GM18870 (cell line): ENCODE measurements at regions not wholly inside any gene's neighbourhood (a gene's known extent, or its start where the extent isn't known, plus 50 kb on each side); places are given as distances from the start of the nearest gene placed in this dataset.

Source experiments
- ATAC-seq: cut with Tn5 transposase; IDR thresholded peaks from one replicate; pipeline ENCODE4 v1.9.1; 2021; ENCODE audit warnings: moderate library complexity; ENCODE audit not compliant: unreplicated experiment

DNA sequence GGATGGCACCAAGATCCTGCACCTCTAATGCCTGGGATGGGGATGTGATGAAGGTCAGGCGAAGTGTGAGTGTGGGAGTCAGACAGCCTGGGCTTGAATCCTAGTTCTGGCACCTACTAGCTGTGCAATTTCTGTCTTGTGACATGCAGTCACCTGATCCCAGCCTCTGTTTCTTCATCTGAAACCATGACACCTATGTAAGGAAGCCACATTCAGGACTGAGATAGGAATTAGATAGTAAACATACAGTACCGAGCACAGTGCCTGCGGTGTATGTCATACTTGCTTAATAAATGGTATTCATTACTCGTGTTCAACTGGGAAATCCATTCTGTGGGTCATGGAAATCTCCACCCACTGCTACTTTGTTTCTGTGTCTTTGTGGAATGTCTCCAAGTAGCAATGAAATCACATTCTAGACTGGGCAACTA lies 140.6 kb upstream of the STC2 start:
- ATAC-seq: no peak

- no peak for ATAC-seq
Observed at GRCh38 chr5:173466227-173466626, 138.0 kb upstream of the STC2 start.

- ATAC-seq: no peak
Observed at GRCh38 chr5:173464813-173465212, 136.6 kb upstream of the STC2 start.

DNA sequence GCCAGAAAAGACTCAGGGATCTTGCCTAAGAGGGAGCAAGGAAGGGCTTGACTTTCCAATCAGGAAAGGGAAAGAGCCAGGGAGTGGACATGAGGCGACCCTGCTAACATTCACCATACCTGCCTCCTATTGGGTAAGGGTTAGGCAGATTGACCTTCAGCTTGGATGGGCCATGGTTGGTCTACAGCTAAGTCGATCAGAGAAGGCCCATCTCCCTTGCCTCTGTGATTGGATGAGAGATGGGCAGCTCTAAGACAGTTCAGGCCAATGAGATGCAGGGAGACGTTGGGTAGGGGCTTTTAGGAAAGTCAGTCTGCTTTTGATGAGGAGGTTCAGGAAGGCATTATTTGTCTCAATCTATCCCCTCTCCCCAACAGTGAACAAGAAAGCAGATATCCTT lies 135.0 kb upstream of the STC2 start:
- no peak for ATAC-seq

DNA sequence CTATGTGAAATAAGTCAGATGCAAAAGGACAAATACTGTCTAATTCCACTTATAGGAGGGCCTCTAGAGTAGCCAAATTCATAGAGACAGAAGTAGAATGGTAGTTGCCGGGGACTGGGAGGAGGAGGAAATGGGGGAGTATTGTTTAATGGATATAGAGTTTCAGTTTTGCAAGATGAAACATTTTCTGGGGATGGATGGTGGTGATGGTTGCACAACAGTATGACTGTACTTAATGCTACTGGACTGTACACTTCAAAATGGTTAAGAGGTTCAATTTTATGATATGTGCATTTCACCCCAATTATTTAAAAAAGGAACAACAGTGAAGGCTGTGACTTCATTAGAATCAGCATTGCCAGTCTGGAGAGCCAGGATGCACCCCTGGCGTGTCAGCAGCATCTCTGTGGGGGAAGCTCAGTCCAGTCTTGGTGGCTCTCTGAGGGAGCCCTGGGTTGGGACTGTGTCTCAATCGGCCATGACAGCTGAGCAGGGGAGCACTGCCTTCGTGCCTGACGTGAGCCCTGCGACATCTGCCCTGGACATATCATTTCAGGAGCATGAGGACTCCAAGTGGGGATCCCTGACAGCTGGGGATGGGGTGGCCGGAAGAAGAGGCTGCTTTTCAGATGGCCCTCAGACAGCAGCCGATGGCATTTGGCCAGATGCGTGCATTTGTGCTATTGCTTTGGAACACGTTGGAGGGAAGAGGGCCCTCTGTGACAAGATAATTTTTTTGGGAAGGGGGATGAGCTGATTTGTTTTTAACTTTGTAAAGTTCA lies 130.8 kb upstream of the STC2 start:
- no peak for ATAC-seq

- no peak for ATAC-seq
Observed at GRCh38 chr5:173457482-173457881, 129.3 kb upstream of the STC2 start.

DNA sequence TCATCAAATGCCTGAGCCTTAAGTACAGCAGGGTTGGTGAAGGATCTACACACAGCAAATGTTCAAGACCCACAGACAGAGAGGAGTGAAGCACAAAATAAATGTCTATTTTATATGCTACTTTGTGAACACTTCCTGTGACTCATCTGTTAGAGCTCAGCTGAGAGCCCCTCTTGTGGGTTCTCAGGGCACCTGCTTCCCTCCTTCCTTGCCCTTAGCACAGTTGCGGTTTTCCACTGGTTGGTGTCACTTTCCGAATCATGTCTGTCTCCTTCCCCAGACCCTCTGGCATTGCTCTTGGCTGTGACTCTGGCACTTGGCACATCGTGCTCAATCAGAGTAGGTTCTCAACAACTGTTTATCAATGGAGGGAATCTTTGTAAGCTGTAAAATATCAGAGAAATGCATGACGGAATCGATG lies 128.5 kb upstream of the STC2 start:
- no peak for ATAC-seq

DNA sequence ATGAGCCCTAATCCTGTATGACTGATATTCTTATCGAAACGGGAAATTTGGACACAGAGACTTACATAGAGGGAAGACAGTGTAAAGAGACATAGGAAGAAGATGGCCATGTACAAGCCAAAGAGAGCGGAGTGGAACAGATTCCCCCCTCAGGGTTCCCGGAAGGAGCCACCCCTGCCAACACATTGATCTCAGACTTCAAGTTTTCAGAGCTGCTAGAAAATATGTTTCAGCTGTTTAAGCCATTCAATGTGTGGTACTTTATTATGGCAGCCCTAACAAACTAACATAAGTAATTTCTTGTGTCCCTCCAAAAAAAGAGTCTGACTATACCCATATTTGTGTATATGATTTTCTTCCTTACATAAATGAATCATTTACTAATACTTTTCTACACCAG lies 128.0 kb upstream of the STC2 start:
- no peak for ATAC-seq

- no peak for ATAC-seq
Observed at GRCh38 chr5:173455599-173455957, 127.4 kb upstream of the STC2 start.

GRCh38 chr5:173454736-173455598 lies 126.8 kb upstream of the STC2 start:
- ATAC-seq: no peak

DNA sequence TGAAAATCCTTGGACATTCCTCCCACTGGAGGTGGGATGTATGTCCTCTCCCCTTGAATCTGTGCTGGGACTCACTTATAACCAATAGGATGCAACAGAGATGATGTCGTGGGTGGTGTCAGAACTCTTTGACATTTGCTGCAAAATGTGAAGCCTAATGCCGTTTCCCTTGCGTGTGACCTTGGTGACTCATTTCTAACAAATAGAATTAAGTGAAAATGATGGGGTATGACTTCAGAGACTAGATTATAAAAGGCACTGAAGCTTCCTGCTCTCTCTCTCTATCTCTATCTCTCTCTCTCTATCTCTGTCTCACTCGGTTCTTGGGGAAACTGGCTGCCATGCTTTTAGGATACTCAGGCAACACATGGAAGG lies 126.1 kb upstream of the STC2 start:
- no peak for ATAC-seq

GRCh38 chr5:173453167-173453566 lies 125.0 kb upstream of the STC2 start:
- no peak for ATAC-seq

DNA sequence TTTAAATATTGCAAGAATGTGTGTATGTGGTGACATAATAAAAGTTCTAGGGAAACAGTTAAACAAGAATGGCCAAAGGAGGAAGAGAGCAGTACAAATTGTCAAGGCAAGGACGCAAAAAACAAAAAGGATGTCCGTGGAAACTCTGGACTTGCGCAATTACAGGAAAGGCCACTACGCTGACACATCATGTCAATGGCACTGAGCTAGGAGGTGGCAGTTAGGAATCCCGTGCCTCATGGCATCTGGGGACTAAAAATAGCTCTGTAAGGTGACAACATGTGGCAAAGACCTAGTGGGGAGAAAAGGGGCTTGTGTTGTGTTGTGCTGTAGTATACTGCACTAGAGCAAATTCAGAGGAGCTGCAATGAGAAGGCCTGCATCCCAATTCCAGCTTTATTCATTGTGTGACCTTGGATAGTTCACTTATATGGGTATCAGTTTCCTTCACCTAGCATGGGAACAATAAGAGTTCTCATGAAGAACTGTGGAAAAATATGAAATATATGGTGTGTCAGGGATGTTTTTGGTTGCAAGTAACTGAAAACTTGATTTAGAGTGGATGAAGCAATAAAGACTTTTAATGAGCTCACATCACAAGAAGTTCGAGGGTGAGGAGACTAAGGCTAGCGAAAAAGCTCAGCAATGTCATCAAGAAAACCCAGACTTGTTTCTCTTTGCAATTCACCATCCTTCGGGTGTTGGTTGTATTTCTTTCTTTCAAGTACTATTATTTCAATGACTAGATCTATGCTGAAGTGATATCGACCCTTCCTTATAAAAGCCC lies 124.1 kb upstream of the STC2 start:
- no peak for ATAC-seq

DNA sequence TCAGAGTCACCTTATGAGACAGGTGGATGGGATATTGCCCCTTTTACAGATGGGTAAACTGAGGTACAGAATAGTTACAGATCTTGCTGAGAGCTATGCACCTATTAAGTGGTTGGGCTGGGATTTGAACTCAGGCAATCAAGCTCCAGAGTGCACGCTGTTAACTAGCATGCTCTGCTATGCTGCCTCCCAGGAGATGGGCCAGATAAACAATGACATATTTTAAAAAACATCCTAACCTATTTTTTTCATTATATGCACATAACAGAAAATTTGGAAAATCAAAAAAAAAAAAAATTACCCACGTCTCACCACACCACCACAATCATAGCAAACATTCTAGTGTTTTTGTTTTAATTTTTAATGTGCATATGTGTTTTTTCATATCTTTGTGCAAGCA lies 123.4 kb upstream of the STC2 start:
- no peak for ATAC-seq

DNA sequence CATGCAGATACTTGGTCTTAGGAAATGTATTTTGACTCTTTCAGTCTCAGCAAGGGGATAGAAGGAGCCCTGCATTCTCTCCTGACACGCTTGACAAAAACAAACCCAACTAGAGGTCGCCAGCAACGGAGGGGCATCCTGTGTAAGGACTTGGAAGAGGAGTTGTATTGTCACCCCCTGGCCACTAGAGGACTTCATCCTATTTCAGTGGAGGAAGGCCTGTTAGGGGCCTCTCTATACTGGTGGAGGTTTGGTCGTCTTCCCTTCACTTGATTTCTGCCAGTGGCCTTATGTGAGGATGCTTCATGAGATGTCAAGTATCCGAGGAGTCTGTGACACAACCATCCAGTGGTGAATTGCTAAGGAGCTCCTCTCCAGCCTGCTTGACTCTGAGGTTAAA lies 122.8 kb upstream of the STC2 start:
- ATAC-seq: no peak

DNA sequence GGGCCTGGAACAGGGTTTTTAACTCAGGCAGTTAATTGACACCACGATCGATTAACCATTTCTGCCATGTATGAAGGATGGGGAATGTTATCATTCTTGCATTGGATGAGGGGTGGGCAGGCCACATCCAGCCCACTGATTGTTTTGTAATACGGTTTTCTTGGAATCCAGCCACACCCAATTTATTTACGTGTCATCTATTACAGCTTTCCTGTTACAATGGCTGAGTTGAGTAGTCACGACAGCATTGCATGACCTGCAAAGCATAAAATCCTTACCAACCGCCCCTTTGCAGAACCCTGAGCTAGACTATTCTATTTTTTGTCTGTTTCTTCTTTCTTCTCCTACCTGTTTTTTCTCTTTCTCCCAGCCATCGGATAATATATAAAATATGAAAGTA lies 122.0 kb upstream of the STC2 start:
- no peak for ATAC-seq

GRCh38 chr5:173448856-173449255 lies 120.6 kb upstream of the STC2 start:
- ATAC-seq: no peak

- ATAC-seq: no peak
Observed at GRCh38 chr5:173443971-173444370, 115.8 kb upstream of the STC2 start.

GRCh38 chr5:173441053-173441628 lies 112.9 kb upstream of the STC2 start:
- no peak for ATAC-seq

GRCh38 chr5:173438951-173439350 lies 110.7 kb upstream of the STC2 start:
- ATAC-seq: no peak

GRCh38 chr5:173435447-173435846 lies 107.2 kb upstream of the STC2 start:
- no peak for ATAC-seq
